B cell (primary cell): ENCODE measurements at regions not wholly inside any gene's neighbourhood (a gene's known extent, or its start where the extent isn't known, plus 50 kb on each side); places are given as distances from the start of the nearest gene placed in this dataset.

Experiments
- ATAC-seq: fragments of 200-7000 bp; cut with Tn5 transposase; one replicate; pipeline ENCODE4 v1.10.0; 2021; ENCODE audit warnings: low read depth, mild to moderate bottlenecking, moderate number of reproducible peaks, moderate library complexity
- CTCF ChIA-PET: fragments of 350-600 bp; sonication (Branson Sonifier 250); formaldehyde crosslinking; loops from one replicate; lab custom pipeline; 2021; ENCODE audit warnings: antibody characterized with exemption, inconsistent platforms; lab: Charles Lee
- POLR2A ChIA-PET: fragments of 350-600 bp; sonication (Branson Sonifier 250); formaldehyde crosslinking; loops from one replicate; lab custom pipeline; 2021; ENCODE audit warnings: antibody characterized with exemption; lab: Charles Lee
- DNase-seq: peaks from one replicate; pipeline ENCODE4 v3.0.0; 2013
- H2AFZ ChIP-seq: 2 replicates; pipeline ENCODE4 v1.6.1; 2012; ENCODE audit warnings: mild to moderate bottlenecking, low read depth, low read length; ENCODE audit not compliant: insufficient read depth, poor library complexity, severe bottlenecking
- H3K27ac ChIP-seq, 2 donors: 1 replicate in 1 of 2; 2 replicates in 1 of 2; pipeline ENCODE4 v1.5.1; 2012 to 2013; ENCODE audit warnings: low read length in 2 of 2, mild to moderate bottlenecking in 2 of 2, moderate library complexity in 1 of 2
- H3K27me3 ChIP-seq, 4 experiments: fragments of 200-600 bp in 1 of 4; sonication (generic) in 1 of 4; replicated peaks in 1 of 4; 1 replicate in 2 of 4; 2 replicates in 2 of 4; pipeline versions ENCODE4 v1.6.1 to v1.7.0; 2013 to 2016; ENCODE audit warnings: low read length in 3 of 4, mild to moderate bottlenecking in 2 of 4, mixed read lengths in 1 of 4, moderate library complexity in 1 of 4; ENCODE audit not compliant: insufficient read depth in 4 of 4, control insufficient read depth in 3 of 4; ENCODE audit errors: control extremely low read depth in 1 of 4
- H3K36me3 ChIP-seq, 2 experiments: replicated peaks in 1 of 2; 1 replicate in 1 of 2; 2 replicates in 1 of 2; pipeline versions ENCODE4 v1.6.1 to v1.7.1; 2013; ENCODE audit warnings: low read length in 1 of 2; ENCODE audit not compliant: insufficient read depth in 2 of 2, control insufficient read depth in 1 of 2; ENCODE audit errors: control extremely low read depth in 1 of 2, extremely low read depth in 1 of 2
- H3K4me1 ChIP-seq, 2 donors: fragments of 200-600 bp in 1 of 2; sonication (generic) in 1 of 2; 1 replicate in 1 of 2; 2 replicates in 1 of 2; pipeline versions ENCODE4 v1.5.1 to v1.6.1; 2013 to 2017; ENCODE audit warnings: low read length in 2 of 2; ENCODE audit not compliant: control insufficient read depth in 2 of 2, insufficient read depth in 2 of 2
- H3K4me2 ChIP-seq: replicated peaks from 2 replicates; pipeline ENCODE3; 2012; ENCODE audit warnings: mild to moderate bottlenecking, low read depth, low read length; ENCODE audit not compliant: poor library complexity, severe bottlenecking
- H3K4me3 ChIP-seq, 5 experiments: fragments of 200-600 bp in 1 of 5; sonication (generic) in 1 of 5; 1 replicate in 3 of 5; 2 replicates in 2 of 5; pipeline versions ENCODE4 v1.5.1 to v1.7.0; 2011 to 2016; ENCODE audit warnings: low read length in 4 of 5, mild to moderate bottlenecking in 4 of 5, low read depth in 2 of 5, control low read depth in 1 of 5, moderate library complexity in 1 of 5; ENCODE audit not compliant: insufficient read depth in 1 of 5; ENCODE audit errors: control extremely low read depth in 1 of 5, extremely low read depth in 1 of 5
- H3K79me2 ChIP-seq: fragments of 200-600 bp; sonication (generic); one replicate; pipeline ENCODE4 v1.6.0; 2016; ENCODE audit warnings: low read length; ENCODE audit not compliant: control insufficient read depth, insufficient read depth
- H3K9ac ChIP-seq: fragments of 200-600 bp; sonication (generic); 2 replicates; pipeline ENCODE4 v1.6.1; 2017; ENCODE audit warnings: mild to moderate bottlenecking, low read length, moderate library complexity
- H3K9me3 ChIP-seq, 3 donors: one replicate each; pipeline versions ENCODE4 v1.6.1 to v1.7.1; 2013; ENCODE audit warnings: low read length in 2 of 3; ENCODE audit not compliant: control insufficient read depth in 2 of 3, insufficient read depth in 1 of 3; ENCODE audit errors: control extremely low read depth in 1 of 3
- H4K20me1 ChIP-seq: 2 replicates; pipeline ENCODE4 v1.6.0; 2012; ENCODE audit warnings: mild to moderate bottlenecking, low read length; ENCODE audit not compliant: insufficient read depth, control insufficient read depth, poor library complexity, severe bottlenecking
- H3K27ac Mint-ChIP-seq: one replicate; pipeline ENCODE4 v1.8.0; 2021; ENCODE audit warnings: mixed read lengths
- H3K27me3 Mint-ChIP-seq: one replicate; pipeline ENCODE4 v1.8.0; 2021; ENCODE audit warnings: mixed read lengths
- H3K4me1 Mint-ChIP-seq: one replicate; pipeline ENCODE4 v1.8.0; 2021; ENCODE audit warnings: mixed read lengths
- H3K4me3 Mint-ChIP-seq: one replicate; pipeline ENCODE4 v1.8.0; 2021; ENCODE audit warnings: mixed read lengths
- H3K9me3 Mint-ChIP-seq: one replicate; pipeline ENCODE4 v1.8.0; 2022; ENCODE audit warnings: mixed read lengths; ENCODE audit not compliant: insufficient read depth
- EZH2 ChIP-seq: IDR thresholded peaks from 2 replicates; pipeline ENCODE4 v1.6.1; 2012; ENCODE audit warnings: borderline replicate concordance, low read depth, mild to moderate bottlenecking, moderate library complexity, low read length; ENCODE audit not compliant: insufficient read depth, poor library complexity, severe bottlenecking
- WGBS: methylation state at CpG from one replicate; pipeline ENCODE4 v1.1.5; 2013; ENCODE audit warnings: missing lambda C conversion rate; ENCODE audit not compliant: insufficient coverage; 5-methylcytosine and 5-hydroxymethylcytosine counted together
- intact Hi-C: fragments of 100-400 bp; cut with micrococcal nuclease; formaldehyde crosslinking; loops from one replicate; pipeline ENCODE4 v1.10.0; 2022
- TF ChIP-seq, protein P1 (sequence below): fragments of 200-600 bp; IDR thresholded peaks from one replicate; pipeline ENCODE4 v1.8.0; 2022; ENCODE audit warnings: antibody characterized with exemption, mild to moderate bottlenecking

DNA sequence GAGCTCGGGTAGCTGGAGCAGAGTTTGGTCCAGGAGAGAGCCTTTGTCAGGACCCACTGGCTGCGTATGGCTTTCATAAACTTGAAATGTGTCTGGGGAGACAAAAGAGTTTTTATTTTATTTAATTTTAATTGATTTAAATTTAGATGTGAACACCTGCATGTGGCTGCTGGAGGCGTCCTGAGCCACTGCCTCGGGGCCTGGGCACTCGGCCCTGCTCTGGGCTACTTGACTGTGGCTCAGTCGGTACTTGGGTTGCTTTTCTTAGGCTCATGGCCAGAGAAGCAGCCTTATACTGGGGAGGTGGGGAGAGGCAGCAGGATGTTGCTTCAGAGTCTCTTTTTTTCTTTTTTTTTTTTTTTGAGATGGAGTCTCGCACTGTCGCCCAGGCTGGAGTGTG lies 661.8 kb upstream of the HS6ST1 start:
- no peaks in the 10 kb centered on the region for H4K20me1 ChIP-seq
- H3K27ac ChIP-seq, result no peak overlapping the region
- H3K4me1 ChIP-seq, result no peaks in the 10 kb centered on the region
- H3K4me1 Mint-ChIP-seq, result no peaks in the 10 kb centered on the region
- no peaks in the 10 kb centered on the region for H3K27me3 Mint-ChIP-seq
- no peak overlapping the region for H3K4me2 ChIP-seq
- H3K9me3 ChIP-seq, result no peaks in the 10 kb centered on the region
- H3K4me3 Mint-ChIP-seq, result no peak overlapping the region
- POLR2A ChIA-PET, result no interaction called here
- no peak overlapping the region for H3K27ac Mint-ChIP-seq
- CTCF ChIA-PET, result no interaction called here
- H3K27me3 ChIP-seq, result no peaks in the 10 kb centered on the region
- no peaks in the 10 kb centered on the region for H3K79me2 ChIP-seq
- no peak for ATAC-seq
- no peak overlapping the region for H3K4me3 ChIP-seq
- 65% methylated on average over 4 of the region's 8 CpGs for WGBS
- no peak for DNase-seq
- no peaks in the 10 kb centered on the region for H3K9me3 Mint-ChIP-seq
- no peak for TF ChIP-seq EZH2
- H3K9ac ChIP-seq, result no peak overlapping the region
- intact Hi-C loops, result no loop called here
- H2AFZ ChIP-seq, result no peak overlapping the region
- H3K36me3 ChIP-seq, result no peaks in the 10 kb centered on the region

DNA sequence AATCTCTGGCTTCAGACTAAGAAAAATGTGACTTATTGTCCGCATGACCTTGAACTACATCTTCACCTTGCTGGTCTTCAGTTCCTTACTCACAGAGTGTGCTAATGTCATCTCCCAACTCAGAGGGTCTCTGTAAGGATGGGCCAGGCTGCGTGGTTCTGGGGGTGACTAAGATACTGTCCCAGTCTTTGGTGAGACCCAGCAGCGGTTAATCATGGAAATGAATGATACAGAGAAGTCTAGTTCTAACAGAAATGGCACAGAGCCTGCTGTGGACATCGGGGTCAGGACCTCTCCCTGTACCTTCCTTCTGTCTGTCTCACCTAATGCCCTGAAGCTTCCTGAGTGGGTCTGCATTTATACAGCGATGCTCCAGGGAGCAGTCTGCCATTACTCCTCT lies 662.7 kb upstream of the HS6ST1 start:
- Histone ChIP-seq H2AFZ (no peak overlapping the region), H3K4me3 (no peak overlapping the region), H3K4me2 (no peak overlapping the region), H3K9ac (no peak overlapping the region), H3K9me3 (no peaks in the 10 kb centered on the region), H4K20me1 (no peaks in the 10 kb centered on the region), H3K27ac (no peak overlapping the region), H3K36me3 (no peaks in the 10 kb centered on the region), H3K79me2 (no peaks in the 10 kb centered on the region), H3K4me1 (no peaks in the 10 kb centered on the region), H3K27me3 (no peaks in the 10 kb centered on the region)
- no peak overlapping the region for H3K27ac Mint-ChIP-seq
- no peaks in the 10 kb centered on the region for H3K4me1 Mint-ChIP-seq
- intact Hi-C loops, result no loop called here
- 76% methylated on average over 2 of the region's 5 CpGs for WGBS
- no peak for TF ChIP-seq EZH2
- TF ChIP-seq, protein P1, sequence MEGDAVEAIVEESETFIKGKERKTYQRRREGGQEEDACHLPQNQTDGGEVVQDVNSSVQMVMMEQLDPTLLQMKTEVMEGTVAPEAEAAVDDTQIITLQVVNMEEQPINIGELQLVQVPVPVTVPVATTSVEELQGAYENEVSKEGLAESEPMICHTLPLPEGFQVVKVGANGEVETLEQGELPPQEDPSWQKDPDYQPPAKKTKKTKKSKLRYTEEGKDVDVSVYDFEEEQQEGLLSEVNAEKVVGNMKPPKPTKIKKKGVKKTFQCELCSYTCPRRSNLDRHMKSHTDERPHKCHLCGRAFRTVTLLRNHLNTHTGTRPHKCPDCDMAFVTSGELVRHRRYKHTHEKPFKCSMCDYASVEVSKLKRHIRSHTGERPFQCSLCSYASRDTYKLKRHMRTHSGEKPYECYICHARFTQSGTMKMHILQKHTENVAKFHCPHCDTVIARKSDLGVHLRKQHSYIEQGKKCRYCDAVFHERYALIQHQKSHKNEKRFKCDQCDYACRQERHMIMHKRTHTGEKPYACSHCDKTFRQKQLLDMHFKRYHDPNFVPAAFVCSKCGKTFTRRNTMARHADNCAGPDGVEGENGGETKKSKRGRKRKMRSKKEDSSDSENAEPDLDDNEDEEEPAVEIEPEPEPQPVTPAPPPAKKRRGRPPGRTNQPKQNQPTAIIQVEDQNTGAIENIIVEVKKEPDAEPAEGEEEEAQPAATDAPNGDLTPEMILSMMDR, result no peak
- CTCF ChIA-PET, result no interaction called here
- no peak overlapping the region for H3K4me3 Mint-ChIP-seq
- no peaks in the 10 kb centered on the region for H3K9me3 Mint-ChIP-seq
- POLR2A ChIA-PET, result no interaction called here
- H3K27me3 Mint-ChIP-seq, result no peaks in the 10 kb centered on the region
- ATAC-seq (no peak), DNase-seq (no peak)
